GM03348 (cell line): ENCODE measurements at regions not wholly inside any gene's neighbourhood (a gene's known extent, or its start where the extent isn't known, plus 50 kb on each side); places are given as distances from the start of the nearest gene placed in this dataset.

Source experiments
- DNase-seq: peaks from one replicate; pipeline ENCODE4 v3.0.0; 2012; ENCODE audit warnings: low spot score

- no peak for DNase-seq
Observed at GRCh38 chr3:94869059-94869547, 806.2 kb downstream of the NSUN3 start.

- no peak for DNase-seq
Observed at GRCh38 chr3:94873751-94874150, 810.9 kb downstream of the NSUN3 start.

- no peak for DNase-seq
Observed at GRCh38 chr3:94875149-94875548, 812.3 kb downstream of the NSUN3 start.

- no peak for DNase-seq
Observed at GRCh38 chr3:94887065-94887464, 824.2 kb downstream of the NSUN3 start.

GRCh38 chr3:94896994-94897393 is 834.1 kb downstream of the NSUN3 start:
- DNase-seq = no peak

- DNase-seq = no peak
Observed at GRCh38 chr3:94904156-94904674, 841.4 kb downstream of the NSUN3 start.

- DNase-seq = no peak
Observed at GRCh38 chr3:94909726-94910125, 846.9 kb downstream of the NSUN3 start.

GRCh38 chr3:94912656-94913055 is 849.8 kb downstream of the NSUN3 start:
- no peak for DNase-seq

- DNase-seq = no peak
Observed at GRCh38 chr3:94927175-94927574, 864.3 kb downstream of the NSUN3 start.

GRCh38 chr3:94928921-94929320 is 866.1 kb downstream of the NSUN3 start:
- DNase-seq = no peak

GRCh38 chr3:94935738-94936580 is 873.1 kb downstream of the NSUN3 start:
- DNase-seq = no peak

- DNase-seq = no peak
Observed at GRCh38 chr3:94937980-94938379, 875.1 kb downstream of the NSUN3 start.

GRCh38 chr3:94946683-94947082 is 883.8 kb downstream of the NSUN3 start:
- DNase-seq = no peak

- no peak for DNase-seq
Observed at GRCh38 chr3:94961423-94962100, 898.7 kb downstream of the NSUN3 start.

GRCh38 chr3:94965867-94966475 is 903.1 kb downstream of the NSUN3 start:
- DNase-seq = no peak

- no peak for DNase-seq
Observed at GRCh38 chr3:94967196-94967595, 904.3 kb downstream of the NSUN3 start.

- DNase-seq = no peak
Observed at GRCh38 chr3:94968519-94968918, 905.7 kb downstream of the NSUN3 start.

GRCh38 chr3:94972066-94972465 is 909.2 kb downstream of the NSUN3 start:
- no peak for DNase-seq

GRCh38 chr3:94978084-94978483 is 915.2 kb downstream of the NSUN3 start:
- DNase-seq = no peak

- DNase-seq = no peak
Observed at GRCh38 chr3:94985778-94986177, 922.9 kb downstream of the NSUN3 start.

- DNase-seq = no peak
Observed at GRCh38 chr3:94990952-94991705, 928.3 kb downstream of the NSUN3 start.

GRCh38 chr3:94996743-94997142 is 933.9 kb downstream of the NSUN3 start:
- DNase-seq = no peak
